Suprapubic skin (tissue), 4 donors: ENCODE measurements at regions not wholly inside any gene's neighbourhood (a gene's known extent, or its start where the extent isn't known, plus 50 kb on each side); places are given as distances from the start of the nearest gene placed in this dataset.

ENCODE experiments used
- DNase-seq, 2 donors: peaks; one replicate each; pipeline ENCODE4 v3.0.0-alpha.2; 2019; ENCODE audit warnings: low spot score in 2 of 2
- H3K27ac ChIP-seq: fragments of 200-600 bp; sonication (generic); one replicate; pipeline ENCODE4 v1.5.1; 2019
- H3K27me3 ChIP-seq: fragments of 200-600 bp; sonication (generic); one replicate; pipeline ENCODE4 v1.5.1; 2019
- H3K36me3 ChIP-seq: fragments of 200-600 bp; sonication (generic); one replicate; pipeline ENCODE4 v1.5.1; 2019
- H3K4me1 ChIP-seq: fragments of 200-600 bp; sonication (generic); one replicate; pipeline ENCODE4 v1.5.1; 2019
- H3K4me3 ChIP-seq: fragments of 200-600 bp; sonication (generic); one replicate; pipeline ENCODE4 v1.5.1; 2019; ENCODE audit warnings: mild to moderate bottlenecking
- H3K9me3 ChIP-seq: fragments of 200-600 bp; sonication (generic); one replicate; pipeline ENCODE4 v1.5.1; 2019
- CTCF ChIP-seq, 2 donors: fragments of 200-600 bp in 1 of 2; fragments of 450-650 bp in 1 of 2; sonication (generic) in 1 of 2; IDR thresholded peaks; one replicate each; pipeline ENCODE4 v1.5.1; 2016 to 2019; ENCODE audit warnings: antibody characterized with exemption in 2 of 2, mild to moderate bottlenecking in 1 of 2, moderate library complexity in 1 of 2
- EP300 ChIP-seq: sonication (generic); formaldehyde crosslinking; IDR thresholded peaks from one replicate; pipeline ENCODE4 v1.6.1; 2017; ENCODE audit warnings: antibody characterized with exemption
- POLR2A ChIP-seq, 2 donors: fragments of 450-650 bp; IDR thresholded peaks; one replicate each; pipeline ENCODE4 v1.6.1; 2017; ENCODE audit warnings: antibody characterized with exemption in 2 of 2, mild to moderate bottlenecking in 2 of 2, moderate library complexity in 2 of 2
- POLR2AphosphoS5 ChIP-seq, 3 donors: sonication (generic); formaldehyde crosslinking; IDR thresholded peaks; one replicate each; pipeline ENCODE4 v1.6.1; 2017; ENCODE audit warnings: antibody characterized with exemption in 3 of 3
- WGBS: methylation state at CpG from one replicate; pipeline ENCODE4 v1.1.5; 2018; 5-methylcytosine and 5-hydroxymethylcytosine counted together

- no peak for DNase-seq
- H3K9me3 ChIP-seq, result no peaks in the 10 kb centered on the region
- H3K4me3 ChIP-seq, result no peak overlapping the region
- TF ChIP-seq CTCF (IDR thresholded peaks at IDR 0.05), result no peak
- no peak for TF ChIP-seq POLR2AphosphoS5 (IDR thresholded peaks at IDR 0.05)
- TF ChIP-seq POLR2A (IDR thresholded peaks at IDR 0.05), result no peak
- no peak for TF ChIP-seq EP300
- H3K36me3 ChIP-seq, result no peaks in the 10 kb centered on the region
- WGBS, result 73% methylated on average over 3 of the region's 3 CpGs
- no peak overlapping the region for H3K27ac ChIP-seq
- H3K4me1 ChIP-seq, result peaks cover 12% of the 10 kb centered on the region
- no peaks in the 10 kb centered on the region for H3K27me3 ChIP-seq
Measured at GRCh38 chr2:212929971-212930370, 221.4 kb downstream of the IKZF2 start.

- TF ChIP-seq POLR2AphosphoS5 (IDR thresholded peaks at IDR 0.05) (no peak), POLR2A (IDR thresholded peaks at IDR 0.05) (no peak), EP300 (no peak), CTCF (IDR thresholded peaks at IDR 0.05) (no peak)
- Histone ChIP-seq H3K36me3 (no peaks in the 10 kb centered on the region), H3K4me1 (peaks cover 12% of the 10 kb centered on the region), H3K9me3 (no peaks in the 10 kb centered on the region), H3K27me3 (no peaks in the 10 kb centered on the region), H3K4me3 (no peak overlapping the region), H3K27ac (no peak overlapping the region)
- 48% methylated on average over 2 of the region's 2 CpGs for WGBS
- no peak for DNase-seq
Measured at GRCh38 chr2:212929116-212929515, 222.3 kb downstream of the IKZF2 start.

GRCh38 chr2:212928681-212929080 lies 222.7 kb downstream of the IKZF2 start:
- no peaks in the 10 kb centered on the region for H3K27me3 ChIP-seq
- H3K9me3 ChIP-seq, result no peaks in the 10 kb centered on the region
- H3K27ac ChIP-seq, result no peak overlapping the region
- peaks cover 12% of the 10 kb centered on the region for H3K4me1 ChIP-seq
- H3K36me3 ChIP-seq, result no peaks in the 10 kb centered on the region
- DNase-seq, result no peak
- TF ChIP-seq CTCF (IDR thresholded peaks at IDR 0.05), result no peak
- H3K4me3 ChIP-seq, result no peak overlapping the region
- 81% methylated on average over 4 of the region's 4 CpGs for WGBS

- TF ChIP-seq POLR2AphosphoS5 (IDR thresholded peaks at IDR 0.05), result no peak
- no peak for TF ChIP-seq CTCF (IDR thresholded peaks at IDR 0.05)
- TF ChIP-seq EP300, result no peak
- TF ChIP-seq POLR2A (IDR thresholded peaks at IDR 0.05), result no peak
- no peaks in the 10 kb centered on the region for H3K9me3 ChIP-seq
- DNase-seq, result no peak
- 54% methylated on average over 4 of the region's 4 CpGs for WGBS
- H3K4me3 ChIP-seq, result no peak overlapping the region
- H3K36me3 ChIP-seq, result no peaks in the 10 kb centered on the region
- H3K27me3 ChIP-seq, result no peaks in the 10 kb centered on the region
- H3K27ac ChIP-seq, result no peak overlapping the region
- H3K4me1 ChIP-seq, result peaks cover 12% of the 10 kb centered on the region
Measured at GRCh38 chr2:212926940-212927339, 224.5 kb downstream of the IKZF2 start.

- DNase-seq, result no peak
- 78% methylated on average over 1 of the region's 1 CpG for WGBS
- Histone ChIP-seq H3K4me1 (peaks cover 4% of the 10 kb centered on the region), H3K36me3 (no peaks in the 10 kb centered on the region), H3K9me3 (no peaks in the 10 kb centered on the region), H3K27me3 (no peaks in the 10 kb centered on the region), H3K27ac (no peak overlapping the region), H3K4me3 (no peak overlapping the region)
- no peak for TF ChIP-seq POLR2A (IDR thresholded peaks at IDR 0.05)
- TF ChIP-seq EP300, result no peak
- no peak for TF ChIP-seq CTCF (IDR thresholded peaks at IDR 0.05)
- no peak for TF ChIP-seq POLR2AphosphoS5 (IDR thresholded peaks at IDR 0.05)
Measured at GRCh38 chr2:212923393-212923792, 228.0 kb downstream of the IKZF2 start.
